ENCODE measurements at regions not wholly inside any gene's neighbourhood (a gene's known extent, or its start where the extent isn't known, plus 50 kb on each side); places are given as distances from the start of the nearest gene placed in this dataset.
A peak's percentile ranks its signal among the peaks of the same experiment; 100 is the strongest.

DNA sequence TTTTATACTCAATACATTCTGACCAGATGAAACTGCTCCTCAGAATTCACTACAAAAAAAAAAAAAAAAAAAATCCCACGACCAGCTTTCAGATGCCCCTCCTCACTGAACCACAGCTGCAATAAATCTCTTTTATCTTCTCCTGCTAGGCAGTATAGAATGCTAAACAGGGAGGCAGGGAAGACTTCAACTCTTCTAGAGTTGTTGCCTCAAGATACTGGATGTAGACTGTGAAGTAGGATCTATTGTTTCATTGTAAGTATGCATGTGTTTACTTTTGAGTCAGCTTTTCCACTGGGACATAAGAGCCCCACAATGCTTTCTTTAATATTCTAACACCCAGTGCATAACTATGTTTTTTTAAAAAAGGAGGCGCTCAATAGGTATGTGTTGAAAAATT is 401.4 kb downstream of the TBL1XR1 start:
- no peak for DNase-seq (ENCODE audit: low spot score)

GRCh38 chr3:176794406-176794805 is 402.9 kb downstream of the TBL1XR1 start:
- no peak for DNase-seq (ENCODE audit: low spot score)

DNA sequence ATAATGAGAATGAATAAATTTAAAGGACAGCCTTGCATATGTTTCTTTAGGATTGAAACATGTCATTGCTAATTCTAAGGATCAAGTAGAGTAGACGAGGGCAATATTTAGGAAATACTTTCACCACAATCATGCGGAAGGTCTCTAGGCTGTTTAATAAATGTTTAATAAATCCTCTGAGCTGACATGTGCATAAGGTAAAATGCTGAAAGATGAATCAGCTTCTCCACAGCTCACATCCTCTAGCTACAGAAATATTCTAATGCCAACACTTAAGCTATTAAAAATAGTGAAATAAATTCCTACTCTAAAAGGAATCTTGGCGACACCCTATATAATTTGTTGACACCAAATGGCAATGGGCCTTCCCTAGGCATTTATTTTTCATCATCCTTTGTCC is 407.3 kb downstream of the TBL1XR1 start:
- DNase-seq (ENCODE audit: low spot score): no peak

DNA sequence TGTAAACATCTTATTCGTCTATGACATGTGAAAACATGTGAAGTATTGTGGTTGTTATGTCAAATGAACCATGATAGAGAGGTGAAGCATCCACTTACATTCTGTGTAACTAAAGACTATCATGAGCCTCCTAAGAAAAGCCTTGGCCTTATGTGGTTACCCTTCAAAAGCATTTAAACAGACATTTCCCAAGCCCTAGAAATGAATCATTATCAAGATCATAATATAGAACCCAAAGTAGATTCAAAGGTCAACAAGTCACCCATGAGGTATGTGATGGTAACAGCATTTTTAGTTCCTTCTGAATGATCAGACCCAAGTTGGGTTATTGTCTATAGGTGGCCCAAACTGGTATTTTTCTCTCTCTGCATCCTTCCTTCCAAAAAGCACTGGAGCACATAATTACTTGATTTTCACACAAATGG is 408.0 kb downstream of the TBL1XR1 start:
- DNase-seq (ENCODE audit: low spot score): peak; percentile 28

DNA sequence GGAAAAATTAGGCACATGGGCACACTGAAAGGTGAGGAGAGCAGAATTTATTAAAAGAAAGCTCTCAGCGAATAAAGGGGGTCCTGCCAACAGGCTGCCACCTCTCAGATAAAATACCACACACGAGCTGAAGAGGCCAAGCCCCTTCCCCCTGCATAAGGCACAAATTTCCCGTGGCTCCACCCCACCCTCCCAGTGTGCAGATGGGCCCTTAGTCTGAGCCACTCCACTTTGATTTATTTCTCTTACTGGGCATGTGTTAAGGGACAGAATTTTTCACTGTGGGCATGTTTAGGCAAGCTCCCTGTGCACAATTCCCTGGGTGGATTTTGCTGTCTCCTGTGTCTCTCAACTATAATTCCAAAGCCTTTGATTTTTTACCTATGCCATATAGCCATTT is 409.8 kb downstream of the TBL1XR1 start:
- DNase-seq (ENCODE audit: low spot score): no peak

GRCh38 chr3:176785171-176785570 is 412.1 kb downstream of the TBL1XR1 start:
- no peak for DNase-seq (ENCODE audit: low spot score)

DNA sequence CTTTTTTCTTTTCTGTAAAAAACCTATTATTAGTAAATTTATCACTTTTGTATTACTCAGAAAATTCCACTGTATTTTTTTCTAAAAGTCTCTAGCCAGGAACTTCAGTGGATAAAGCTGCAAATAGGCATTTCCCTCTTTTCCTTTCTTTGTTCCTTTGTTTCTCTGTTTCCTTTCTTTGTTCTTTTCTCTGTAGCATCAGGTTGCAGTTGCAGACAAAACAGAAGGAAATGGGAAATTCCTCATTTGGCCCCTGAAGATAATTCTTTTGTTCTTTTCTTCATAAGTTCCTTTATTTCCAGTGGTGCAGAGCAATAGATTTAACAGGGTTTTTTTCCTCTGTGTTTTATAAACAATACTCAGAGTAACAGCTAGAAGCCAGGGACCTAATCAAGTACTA is 416.5 kb downstream of the TBL1XR1 start:
- DNase-seq (ENCODE audit: low spot score): no peak

GRCh38 chr3:176776622-176777175 is 420.6 kb downstream of the TBL1XR1 start:
- DNase-seq (ENCODE audit: low spot score): no peak

DNA sequence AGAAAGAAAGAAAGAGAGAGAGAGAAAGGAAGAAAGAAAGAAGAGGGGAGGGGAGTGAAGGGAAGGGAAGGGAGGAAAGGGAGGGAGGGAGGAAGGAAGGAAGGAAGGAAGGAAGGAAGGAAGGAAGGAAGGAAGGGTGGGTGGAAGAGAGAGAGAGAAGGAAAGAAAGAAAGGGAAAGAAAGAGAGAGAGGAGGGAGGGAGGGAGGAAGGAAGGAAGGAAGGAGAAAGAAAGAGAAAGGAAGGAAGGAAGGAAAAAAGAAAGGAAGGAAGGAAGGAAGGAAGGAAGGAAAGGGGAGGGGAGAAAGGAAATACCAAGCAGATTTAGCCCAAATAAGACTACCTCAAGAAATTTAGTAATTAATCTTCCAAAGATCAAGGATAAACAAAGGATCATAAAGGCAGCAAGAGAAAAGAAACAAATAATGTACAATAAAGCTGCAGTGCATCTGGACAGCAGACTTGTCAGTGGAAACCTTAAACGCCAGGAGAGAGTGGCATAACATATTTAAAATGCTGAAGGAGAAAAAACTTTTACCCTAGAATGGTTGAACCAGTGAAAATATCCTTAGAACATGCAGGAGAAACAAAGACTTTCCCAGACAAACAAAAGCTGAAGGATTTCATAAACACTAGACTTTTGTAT is 427.6 kb downstream of the TBL1XR1 start:
- no peak for DNase-seq (ENCODE audit: low spot score)

- no peak for DNase-seq (ENCODE audit: low spot score)
Measured at GRCh38 chr3:176767385-176767784, 429.9 kb downstream of the TBL1XR1 start.

DNA sequence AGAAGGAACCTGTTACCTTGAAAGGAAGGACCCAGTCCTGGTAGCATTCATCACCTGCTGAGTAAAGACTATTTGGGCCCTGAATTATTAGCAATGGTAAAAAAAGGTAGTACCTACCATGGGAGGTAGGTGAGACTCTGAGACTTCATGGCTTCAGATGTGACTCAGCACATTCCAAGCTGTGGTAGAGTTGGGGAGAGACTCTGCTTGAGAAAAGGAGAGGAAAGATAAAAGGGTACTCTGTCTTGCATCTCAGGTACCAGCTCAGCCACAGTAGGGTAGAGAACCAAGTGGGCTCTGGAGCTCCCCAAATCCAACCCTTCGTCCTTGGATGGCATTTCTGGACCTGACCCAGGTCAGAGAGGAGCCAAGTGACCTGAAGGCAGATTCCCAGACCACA is 430.4 kb downstream of the TBL1XR1 start:
- DNase-seq (ENCODE audit: low spot score): no peak

DNA sequence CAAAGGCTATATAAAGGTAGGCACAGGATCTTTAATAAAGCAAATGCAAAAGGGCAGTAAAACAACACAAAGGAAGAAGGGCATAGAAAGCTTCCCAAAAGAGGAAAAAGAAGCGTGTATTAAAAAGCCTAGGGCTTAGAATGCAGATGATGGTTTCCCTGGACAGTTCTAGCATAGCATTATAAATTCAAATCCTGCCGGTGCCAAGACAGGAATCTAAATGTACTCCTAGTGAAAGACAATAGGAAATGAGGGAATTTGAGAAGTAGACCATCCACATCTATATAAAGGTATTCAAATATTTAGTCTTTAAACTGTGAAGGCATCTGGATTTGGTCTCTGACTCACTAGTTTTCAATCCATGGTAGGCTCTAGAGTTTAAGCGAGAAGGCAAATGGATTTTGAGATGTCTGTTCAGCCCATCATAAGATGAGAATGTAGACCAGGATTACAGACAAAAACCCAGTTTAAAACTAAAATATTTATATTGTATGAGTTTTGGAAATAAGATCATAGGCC is 431.8 kb downstream of the TBL1XR1 start:
- no peak for DNase-seq (ENCODE audit: low spot score)

- DNase-seq (ENCODE audit: low spot score): no peak
Measured at GRCh38 chr3:176759815-176760506, 437.3 kb downstream of the TBL1XR1 start.

DNA sequence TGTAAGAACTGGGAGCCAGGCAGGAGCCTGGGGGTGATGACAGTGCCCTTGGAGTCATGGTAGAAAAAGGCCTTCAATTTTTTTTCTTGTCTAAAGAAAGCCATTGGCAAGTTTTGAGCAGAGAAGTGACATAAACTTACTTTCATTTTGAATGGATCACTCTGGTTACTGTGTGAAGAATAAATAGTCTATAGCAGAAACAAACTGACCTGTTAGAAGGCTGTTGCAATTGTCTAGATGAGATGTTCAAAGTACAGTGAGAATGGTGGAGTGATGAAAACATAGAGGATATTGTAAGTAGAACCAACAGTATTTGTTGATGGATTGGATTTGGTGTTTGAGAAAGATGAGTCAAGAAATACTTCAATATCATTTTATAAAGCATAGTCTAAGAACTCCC is 439.9 kb downstream of the TBL1XR1 start:
- no peak for DNase-seq (ENCODE audit: low spot score)

DNA sequence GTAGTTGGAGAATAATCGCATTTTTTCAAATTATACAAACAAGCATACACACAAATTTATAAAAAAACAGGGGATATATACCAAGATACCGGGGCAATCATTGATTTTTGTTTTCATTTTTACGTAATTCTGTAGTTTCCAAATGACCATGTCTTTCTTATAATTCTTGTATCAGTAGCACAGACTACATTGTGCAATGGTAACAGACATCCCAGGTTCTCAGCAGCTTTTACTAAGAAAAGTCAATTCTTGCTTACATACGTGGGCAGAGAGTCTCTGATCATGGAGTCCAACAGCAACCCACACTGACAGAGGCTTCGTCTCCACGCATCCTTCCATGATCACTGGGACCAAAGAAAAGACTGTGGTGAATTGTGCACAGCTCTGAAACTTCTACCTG is 441.3 kb downstream of the TBL1XR1 start:
- DNase-seq (ENCODE audit: low spot score): no peak

DNA sequence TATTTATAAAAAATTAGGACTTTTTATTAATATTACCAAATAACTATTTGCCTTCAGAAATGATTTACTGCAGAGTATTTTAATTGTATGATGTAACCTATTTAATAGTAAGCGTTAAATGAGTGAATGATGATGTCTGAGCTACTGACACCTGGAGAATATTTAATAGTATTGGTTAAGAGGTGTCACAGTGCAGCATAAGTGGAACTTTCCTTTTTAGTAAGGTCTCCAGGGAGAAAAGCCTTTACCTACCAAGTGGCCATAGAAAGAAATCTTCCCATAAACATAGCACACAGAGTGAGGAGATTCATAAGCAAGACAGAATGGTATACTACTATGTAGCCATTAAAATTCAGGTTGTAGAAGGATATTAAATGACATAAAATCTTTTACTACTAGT is 441.7 kb downstream of the TBL1XR1 start:
- DNase-seq (ENCODE audit: low spot score): no peak

DNA sequence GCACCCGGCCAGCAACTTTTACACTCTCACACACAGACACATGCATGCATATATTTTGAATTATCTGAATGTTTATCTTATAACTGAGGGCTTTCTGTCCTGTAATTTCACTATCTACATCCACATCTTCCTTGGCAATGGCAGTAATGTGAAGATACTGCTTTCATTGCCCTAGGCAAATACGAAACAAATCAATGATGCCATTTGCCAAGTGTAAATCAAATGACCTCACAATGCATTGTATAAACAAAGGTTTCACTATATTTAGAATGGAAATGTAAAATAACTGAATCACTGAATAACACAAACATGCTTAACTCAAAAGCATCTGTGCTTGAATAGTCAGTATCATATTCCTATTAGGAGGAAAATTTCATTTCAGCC is 455.6 kb downstream of the TBL1XR1 start:
- peak; percentile 23 for DNase-seq (ENCODE audit: low spot score)

GRCh38 chr3:176740906-176741663 is 456.2 kb downstream of the TBL1XR1 start:
- no peak for DNase-seq (ENCODE audit: low spot score)

DNA sequence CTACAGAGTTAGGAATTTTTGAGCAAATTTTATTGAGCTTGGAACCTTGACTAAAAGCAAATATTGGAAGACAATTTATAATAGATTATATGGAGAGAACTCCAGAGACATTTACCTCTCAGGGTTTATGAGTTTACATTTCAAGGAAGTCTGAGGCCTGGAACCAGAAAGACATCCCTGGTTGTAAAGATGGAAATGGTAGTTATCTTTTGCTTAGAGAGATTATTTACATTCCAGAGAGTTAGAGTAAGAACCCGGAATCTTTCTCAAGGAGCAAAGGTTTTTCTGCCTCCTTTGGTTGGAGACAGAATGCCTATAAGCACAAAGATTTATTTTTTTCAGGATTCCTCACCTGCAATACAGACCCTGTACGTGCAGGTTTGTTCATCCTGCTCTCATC is 458.1 kb downstream of the TBL1XR1 start:
- DNase-seq (ENCODE audit: low spot score): no peak

DNA sequence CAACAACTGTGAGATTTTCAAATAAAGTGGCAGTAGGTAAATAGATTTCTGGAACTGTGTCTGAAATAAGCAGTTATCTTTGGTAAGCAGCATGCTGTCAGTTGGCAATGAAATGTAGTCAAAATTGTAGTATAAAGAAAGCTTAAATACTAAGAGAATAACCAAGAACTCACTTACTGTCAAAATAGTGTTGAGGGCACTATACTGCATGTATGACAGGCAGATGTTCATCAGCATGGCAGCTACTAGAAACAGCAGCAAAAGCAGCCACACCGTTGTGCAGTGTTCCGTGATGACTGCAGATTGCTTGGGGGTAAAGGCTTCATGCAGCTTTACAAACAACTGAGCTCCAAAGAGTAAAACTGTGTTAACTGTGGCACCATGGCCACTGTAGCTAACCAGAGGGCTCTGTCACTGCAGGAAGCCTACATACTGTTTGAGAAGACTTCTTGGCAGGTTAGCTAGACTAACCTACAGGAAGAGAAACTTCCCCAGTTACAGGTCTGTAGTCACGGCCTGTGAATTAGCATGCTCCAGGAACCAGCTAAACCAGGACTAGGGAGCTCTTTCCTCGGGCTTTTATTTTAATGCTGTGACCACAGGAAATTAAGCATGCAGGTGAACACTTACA is 459.7 kb downstream of the TBL1XR1 start:
- no peak for DNase-seq (ENCODE audit: low spot score)

DNA sequence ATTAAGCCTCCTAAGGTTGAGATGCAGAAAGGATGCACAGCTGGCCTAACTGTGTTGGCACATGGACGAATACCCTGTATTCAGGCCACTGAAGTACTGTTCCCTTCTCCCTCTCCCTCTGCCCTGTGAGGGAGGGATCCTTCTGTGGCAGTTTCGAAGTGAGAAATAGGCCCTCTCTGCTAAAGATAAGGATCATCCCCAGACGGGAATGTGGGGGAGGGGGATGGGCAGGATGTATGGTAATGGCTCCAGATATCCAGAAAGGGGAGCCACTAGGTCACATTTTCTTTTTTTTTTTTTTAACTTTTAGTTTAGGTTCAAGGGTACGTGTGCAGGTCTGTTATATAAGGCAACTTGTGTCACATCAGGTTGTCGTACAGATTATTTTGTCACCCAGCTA is 463.1 kb downstream of the TBL1XR1 start:
- peak; percentile 8 for DNase-seq (ENCODE audit: low spot score)

DNA sequence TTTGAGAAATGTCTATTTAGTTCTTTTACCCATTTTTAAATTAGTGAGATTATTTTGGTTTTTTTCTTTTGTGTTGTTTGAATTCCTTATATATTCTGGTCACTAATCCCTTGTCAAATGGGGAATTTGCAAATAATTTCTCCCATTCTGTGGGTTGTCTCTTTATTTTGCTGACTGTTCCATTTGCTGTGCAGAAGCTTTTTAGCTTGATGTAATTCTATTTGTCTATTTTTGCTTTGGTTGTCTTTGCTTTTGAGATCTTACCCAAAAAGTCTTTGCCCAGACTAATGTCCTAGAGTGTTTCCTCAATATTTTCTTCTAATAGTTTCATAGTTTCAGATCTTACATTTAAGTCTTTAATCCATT is 472.9 kb downstream of the TBL1XR1 start:
- no peak for DNase-seq (ENCODE audit: low spot score)

Measured in SK-N-DZ (cell line).